Activated naive CD4-positive, alpha-beta T cell treated with anti-CD3 and anti-CD28 coated beads, Interleukin-2, amount 10 ng/mL, durations not matched to agents 7 days and 5 days (primary cell): ENCODE measurements at regions not wholly inside any gene's neighbourhood (a gene's known extent, or its start where the extent isn't known, plus 50 kb on each side); places are given as distances from the start of the nearest gene placed in this dataset.

ENCODE experiments used
- CTCF ChIA-PET: fragments of 350-600 bp; sonication (Branson Sonifier 250); formaldehyde crosslinking; loops from one replicate; lab custom pipeline; 2021; ENCODE audit warnings: antibody characterized with exemption; lab: Charles Lee
- DNase-seq: peaks from one replicate; pipeline ENCODE4 v3.0.0-alpha.2; 2020
- H3K27ac Mint-ChIP-seq: one replicate; pipeline ENCODE4 v1.8.0; 2021; ENCODE audit warnings: mild to moderate bottlenecking, moderate library complexity, mixed read lengths
- H3K27me3 Mint-ChIP-seq: one replicate; pipeline ENCODE4 v1.8.0; 2021; ENCODE audit warnings: mild to moderate bottlenecking, mixed read lengths
- H3K36me3 Mint-ChIP-seq: one replicate; pipeline ENCODE4 v1.8.0; 2021; ENCODE audit warnings: mixed read lengths
- H3K4me1 Mint-ChIP-seq: one replicate; pipeline ENCODE4 v1.8.0; 2021; ENCODE audit warnings: mixed read lengths
- H3K4me3 Mint-ChIP-seq: one replicate; pipeline ENCODE4 v1.8.0; 2021; ENCODE audit warnings: mild to moderate bottlenecking, moderate library complexity, mixed read lengths
- H3K9me3 Mint-ChIP-seq: one replicate; pipeline ENCODE4 v1.8.0; 2021; ENCODE audit warnings: mixed read lengths

DNA sequence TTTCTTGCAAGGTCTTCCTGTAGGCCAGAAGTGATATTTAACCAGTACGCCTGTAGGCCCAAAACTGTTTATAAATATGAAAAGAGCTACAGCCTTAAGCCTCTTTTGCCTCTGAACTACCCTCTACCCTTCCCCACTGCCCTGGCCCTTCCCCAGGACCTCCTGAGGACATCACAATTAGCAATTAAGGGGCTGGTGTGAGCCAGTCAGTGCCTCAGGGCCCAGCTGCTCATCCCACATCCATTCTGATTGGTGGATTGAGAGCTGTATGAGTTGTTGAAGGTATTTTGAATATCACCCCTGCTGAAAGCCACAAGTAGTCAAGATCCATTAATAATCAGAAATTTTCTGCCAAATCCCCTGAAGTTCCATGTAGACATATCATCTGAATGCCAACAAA is 126.3 kb upstream of the TACR1 start:
- Mint-ChIP-seq H3K27me3 (no peaks in the 10 kb centered on the region), H3K36me3 (no peaks in the 10 kb centered on the region), H3K9me3 (peaks cover 2% of the 10 kb centered on the region), H3K4me1 (no peaks in the 10 kb centered on the region), H3K27ac (no peak overlapping the region), H3K4me3 (no peak overlapping the region)
- CTCF ChIA-PET, result no interaction called here
- DNase-seq, result no peak

DNA sequence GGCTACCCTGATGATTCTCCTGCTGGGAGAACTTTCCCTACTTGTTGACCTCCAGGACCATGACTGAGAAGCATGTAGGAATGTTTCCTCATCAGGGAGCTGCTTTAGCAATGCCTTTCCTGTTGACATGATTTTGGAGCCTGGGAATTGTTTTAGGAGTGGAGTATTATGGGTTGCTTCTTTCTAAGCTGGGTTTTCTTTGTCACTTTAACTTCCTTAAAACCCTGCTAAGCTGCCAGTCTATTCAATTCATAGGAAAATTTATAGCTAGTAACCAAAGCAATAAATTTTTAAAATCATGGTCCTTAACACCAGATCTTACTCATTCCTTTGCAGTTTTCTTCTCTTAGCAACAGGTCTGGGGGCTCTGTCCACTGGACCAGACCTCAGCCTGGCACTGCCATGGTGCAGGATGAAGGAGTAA is 125.6 kb upstream of the TACR1 start:
- Mint-ChIP-seq H3K27me3 (no peaks in the 10 kb centered on the region), H3K4me3 (no peak overlapping the region), H3K4me1 (no peaks in the 10 kb centered on the region), H3K9me3 (peaks cover 2% of the 10 kb centered on the region), H3K27ac (no peak overlapping the region), H3K36me3 (no peaks in the 10 kb centered on the region)
- no peak for DNase-seq
- CTCF ChIA-PET, result no interaction called here

- no peaks in the 10 kb centered on the region for H3K27me3 Mint-ChIP-seq
- DNase-seq, result no peak
- CTCF ChIA-PET, result no interaction called here
Observed at GRCh38 chr2:75324141-75324540, 124.8 kb upstream of the TACR1 start.

DNA sequence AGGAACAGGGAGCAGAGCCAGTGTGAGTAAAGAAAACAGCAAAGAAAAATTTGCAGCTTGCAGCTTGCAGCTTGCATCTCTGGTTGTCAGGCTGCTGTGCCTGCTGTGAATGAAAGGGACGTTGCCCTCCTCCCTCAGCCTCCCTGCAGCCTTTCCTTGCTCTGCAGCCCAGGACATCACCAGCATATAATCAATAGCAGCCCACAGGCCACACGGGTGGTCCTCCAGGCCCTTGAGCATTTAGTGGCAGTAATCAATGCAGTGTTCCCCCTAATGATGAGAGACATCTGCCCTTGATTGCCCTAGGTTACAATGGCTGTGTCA is 122.2 kb upstream of the TACR1 start:
- DNase-seq, result no peak
- Mint-ChIP-seq H3K27me3 (no peaks in the 10 kb centered on the region), H3K4me3 (no peak overlapping the region), H3K36me3 (no peaks in the 10 kb centered on the region), H3K9me3 (no peaks in the 10 kb centered on the region), H3K27ac (no peak overlapping the region), H3K4me1 (no peaks in the 10 kb centered on the region)
- CTCF ChIA-PET, result no interaction called here

More at GRCh38 chr2:75324141-75324540, 124.8 kb upstream of the TACR1 start:
- Mint-ChIP-seq H3K36me3 (no peaks in the 10 kb centered on the region), H3K4me3 (no peak overlapping the region), H3K4me1 (no peaks in the 10 kb centered on the region), H3K27ac (no peak overlapping the region), H3K9me3 (peaks cover 2% of the 10 kb centered on the region)

DNA sequence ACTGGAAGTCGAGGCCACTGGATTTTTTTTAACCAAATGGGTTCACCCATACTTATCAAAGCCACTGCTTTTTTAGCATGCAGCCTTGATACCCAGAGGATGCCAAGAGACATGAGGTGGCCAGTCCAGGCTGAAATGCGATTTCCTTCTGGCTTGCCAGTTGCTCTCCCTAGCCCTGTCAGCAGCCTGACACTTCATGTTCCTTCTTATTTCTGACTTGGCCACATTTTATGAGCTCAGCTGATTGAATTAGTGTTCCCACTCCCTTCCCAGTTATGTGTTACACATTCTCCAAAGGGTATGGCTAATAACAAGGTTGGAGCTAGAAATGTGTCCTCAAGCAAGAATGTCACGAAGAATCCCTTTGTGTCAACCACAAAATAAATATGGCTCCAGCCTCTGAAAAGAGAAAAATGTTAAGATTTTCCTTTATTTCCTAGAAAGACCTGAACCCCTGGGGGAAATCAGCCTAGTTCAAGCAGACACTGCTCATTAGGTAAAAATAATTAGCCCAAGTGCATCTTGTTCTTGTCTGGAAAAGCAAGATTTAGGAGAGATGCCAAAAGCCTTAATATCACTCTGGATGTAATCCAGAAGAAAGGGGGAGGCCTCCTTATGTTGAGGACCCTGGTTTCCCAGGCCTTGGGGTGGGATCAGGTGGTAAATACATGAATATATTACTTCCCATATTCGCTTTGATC is 121.7 kb upstream of the TACR1 start:
- DNase-seq, result no peak
- no peaks in the 10 kb centered on the region for H3K27me3 Mint-ChIP-seq
- no peak overlapping the region for H3K27ac Mint-ChIP-seq
- no peak overlapping the region for H3K4me3 Mint-ChIP-seq
- H3K4me1 Mint-ChIP-seq, result no peaks in the 10 kb centered on the region
- H3K9me3 Mint-ChIP-seq, result no peaks in the 10 kb centered on the region
- CTCF ChIA-PET, result no interaction called here
- H3K36me3 Mint-ChIP-seq, result no peaks in the 10 kb centered on the region

DNA sequence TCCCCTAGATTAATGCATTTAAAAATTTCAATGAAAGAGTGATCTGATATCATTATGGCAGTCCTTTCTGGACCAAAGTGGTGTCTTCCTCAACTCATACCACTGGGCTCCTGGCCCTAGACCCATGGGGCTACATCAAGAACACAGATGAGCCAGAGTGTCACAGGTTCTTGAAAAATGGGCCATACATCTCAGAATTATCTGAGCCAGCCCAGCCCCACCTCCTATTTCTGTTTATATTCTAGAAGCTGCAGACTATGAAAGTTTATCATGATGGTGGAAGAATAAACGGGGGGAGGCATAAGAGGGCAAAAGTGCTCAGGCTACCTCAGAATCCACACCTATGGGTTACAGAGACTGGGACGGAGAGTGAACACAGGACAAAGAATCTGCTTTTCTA is 120.6 kb upstream of the TACR1 start:
- no peaks in the 10 kb centered on the region for H3K9me3 Mint-ChIP-seq
- no peaks in the 10 kb centered on the region for H3K4me1 Mint-ChIP-seq
- no peak overlapping the region for H3K27ac Mint-ChIP-seq
- CTCF ChIA-PET, result no interaction called here
- DNase-seq, result no peak
- no peak overlapping the region for H3K4me3 Mint-ChIP-seq
- no peaks in the 10 kb centered on the region for H3K36me3 Mint-ChIP-seq
- no peaks in the 10 kb centered on the region for H3K27me3 Mint-ChIP-seq

- H3K27ac Mint-ChIP-seq, result no peak overlapping the region
- CTCF ChIA-PET, result no interaction called here
- H3K9me3 Mint-ChIP-seq, result no peaks in the 10 kb centered on the region
- no peaks in the 10 kb centered on the region for H3K36me3 Mint-ChIP-seq
- H3K27me3 Mint-ChIP-seq, result no peaks in the 10 kb centered on the region
- DNase-seq, result no peak
- H3K4me3 Mint-ChIP-seq, result no peak overlapping the region
- H3K4me1 Mint-ChIP-seq, result no peaks in the 10 kb centered on the region
Observed at GRCh38 chr2:75317802-75318201, 118.5 kb upstream of the TACR1 start.

GRCh38 chr2:75317316-75317715 is 118.0 kb upstream of the TACR1 start:
- Mint-ChIP-seq H3K9me3 (no peaks in the 10 kb centered on the region), H3K4me1 (no peaks in the 10 kb centered on the region), H3K36me3 (no peaks in the 10 kb centered on the region), H3K4me3 (no peak overlapping the region), H3K27ac (no peak overlapping the region), H3K27me3 (no peaks in the 10 kb centered on the region)
- no peak for DNase-seq
- CTCF ChIA-PET, result no interaction called here

- no peaks in the 10 kb centered on the region for H3K4me1 Mint-ChIP-seq
- no peaks in the 10 kb centered on the region for H3K36me3 Mint-ChIP-seq
- no peaks in the 10 kb centered on the region for H3K27me3 Mint-ChIP-seq
- no peak for DNase-seq
- no peak overlapping the region for H3K27ac Mint-ChIP-seq
- H3K4me3 Mint-ChIP-seq, result no peak overlapping the region
- no peaks in the 10 kb centered on the region for H3K9me3 Mint-ChIP-seq
- CTCF ChIA-PET, result no interaction called here
Observed at GRCh38 chr2:75315436-75315835, 116.1 kb upstream of the TACR1 start.

DNA sequence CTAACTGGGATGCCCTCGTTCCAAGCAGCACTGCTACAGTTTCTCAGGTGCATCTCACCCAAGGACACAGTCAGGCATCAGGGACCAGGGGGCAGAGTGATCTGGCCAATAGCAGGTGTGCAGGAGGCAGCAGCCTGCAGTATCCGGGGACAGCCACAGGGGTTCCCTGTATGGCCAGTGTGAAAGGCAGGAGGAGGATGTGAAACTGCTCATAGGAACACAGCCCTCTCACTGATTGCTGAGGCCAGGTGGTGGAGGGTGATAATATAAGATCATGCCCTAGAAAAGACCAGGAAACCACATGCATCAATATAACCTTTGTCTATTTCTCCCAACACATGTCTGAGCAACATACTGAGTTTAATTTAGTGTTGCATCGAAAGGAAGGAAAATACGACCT is 112.7 kb upstream of the TACR1 start:
- H3K4me3 Mint-ChIP-seq, result no peak overlapping the region
- no peaks in the 10 kb centered on the region for H3K27me3 Mint-ChIP-seq
- no peaks in the 10 kb centered on the region for H3K4me1 Mint-ChIP-seq
- H3K36me3 Mint-ChIP-seq, result no peaks in the 10 kb centered on the region
- no peak overlapping the region for H3K27ac Mint-ChIP-seq
- CTCF ChIA-PET, result no interaction called here
- no peaks in the 10 kb centered on the region for H3K9me3 Mint-ChIP-seq
- no peak for DNase-seq

DNA sequence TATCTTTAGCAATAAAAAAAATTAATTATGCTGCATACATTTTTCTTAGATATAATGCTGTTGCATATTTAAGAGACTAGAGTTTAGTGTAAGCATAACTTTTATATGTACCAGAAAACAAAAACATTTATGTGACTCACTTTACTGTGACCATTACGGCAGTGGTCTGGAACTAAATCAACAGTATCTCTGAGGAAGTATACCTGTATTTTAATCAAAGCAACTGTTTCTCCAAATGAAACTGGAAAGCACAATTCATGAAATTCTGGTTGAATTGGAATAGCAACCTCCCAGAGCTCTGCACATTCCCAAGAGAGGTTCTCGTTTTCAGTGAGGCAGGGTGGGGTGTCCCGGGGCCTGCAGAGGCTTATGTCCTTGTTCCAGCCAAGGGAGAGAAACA is 112.2 kb upstream of the TACR1 start:
- Mint-ChIP-seq H3K4me3 (no peak overlapping the region), H3K9me3 (no peaks in the 10 kb centered on the region), H3K36me3 (no peaks in the 10 kb centered on the region), H3K4me1 (no peaks in the 10 kb centered on the region), H3K27ac (no peak overlapping the region), H3K27me3 (no peaks in the 10 kb centered on the region)
- CTCF ChIA-PET, result no interaction called here
- DNase-seq, result no peak

DNA sequence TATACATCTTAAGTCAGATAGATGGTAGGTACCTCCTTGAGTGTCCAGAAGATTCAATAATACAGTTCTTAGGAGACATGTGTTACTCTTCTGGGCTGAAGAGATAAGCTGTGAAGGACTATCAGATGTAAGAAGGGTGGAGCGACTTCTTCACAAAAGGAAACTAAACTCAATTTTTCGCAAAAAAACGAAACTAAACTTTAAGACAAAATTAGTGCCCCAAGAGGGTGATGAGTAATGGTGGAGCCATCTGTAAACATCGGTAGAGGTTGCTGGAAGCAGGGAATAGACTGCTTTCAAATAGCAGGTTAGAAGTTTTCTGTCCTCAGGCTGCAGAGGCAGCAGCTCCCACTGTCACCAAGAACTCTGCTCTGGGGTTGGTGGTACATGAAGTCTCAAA is 111.6 kb upstream of the TACR1 start:
- no peak overlapping the region for H3K4me3 Mint-ChIP-seq
- H3K36me3 Mint-ChIP-seq, result no peaks in the 10 kb centered on the region
- CTCF ChIA-PET, result no interaction called here
- H3K9me3 Mint-ChIP-seq, result no peaks in the 10 kb centered on the region
- DNase-seq, result no peak
- no peaks in the 10 kb centered on the region for H3K4me1 Mint-ChIP-seq
- H3K27ac Mint-ChIP-seq, result no peak overlapping the region
- H3K27me3 Mint-ChIP-seq, result no peaks in the 10 kb centered on the region

GRCh38 chr2:75309596-75310463 is 110.5 kb upstream of the TACR1 start:
- CTCF ChIA-PET, result no interaction called here
- Mint-ChIP-seq H3K36me3 (no peaks in the 10 kb centered on the region), H3K9me3 (no peaks in the 10 kb centered on the region), H3K27ac (no peak overlapping the region), H3K27me3 (no peaks in the 10 kb centered on the region), H3K4me3 (no peak overlapping the region), H3K4me1 (no peaks in the 10 kb centered on the region)
- DNase-seq, result no peak

- H3K27me3 Mint-ChIP-seq, result no peaks in the 10 kb centered on the region
- CTCF ChIA-PET, result no interaction called here
- no peaks in the 10 kb centered on the region for H3K9me3 Mint-ChIP-seq
- DNase-seq, result no peak
- no peak overlapping the region for H3K4me3 Mint-ChIP-seq
- no peak overlapping the region for H3K27ac Mint-ChIP-seq
- H3K36me3 Mint-ChIP-seq, result no peaks in the 10 kb centered on the region
- H3K4me1 Mint-ChIP-seq, result no peaks in the 10 kb centered on the region
Observed at GRCh38 chr2:75303227-75303626, 103.9 kb upstream of the TACR1 start.

DNA sequence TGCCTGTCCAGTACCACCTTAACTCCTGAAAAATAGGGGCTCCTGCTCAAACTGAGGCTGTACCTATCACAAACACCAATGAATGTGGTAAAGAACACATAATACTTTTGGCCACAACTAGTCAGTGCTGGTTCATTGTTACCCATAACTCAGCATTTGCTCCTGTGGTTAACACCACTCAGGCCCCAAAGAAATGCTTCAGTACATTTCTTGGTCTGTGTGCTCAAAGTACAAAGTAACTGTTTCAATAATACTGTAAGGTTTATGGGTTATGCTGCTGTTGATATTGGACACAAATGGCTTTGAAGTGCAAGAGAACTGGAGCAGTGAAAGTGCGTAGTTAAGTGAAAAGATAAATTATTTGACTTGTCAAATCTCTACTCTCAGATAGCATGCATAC is 95.0 kb upstream of the TACR1 start:
- CTCF ChIA-PET, result no interaction called here
- no peak for DNase-seq
- Mint-ChIP-seq H3K27me3 (no peaks in the 10 kb centered on the region), H3K27ac (no peak overlapping the region), H3K9me3 (no peaks in the 10 kb centered on the region), H3K4me1 (no peaks in the 10 kb centered on the region), H3K36me3 (no peaks in the 10 kb centered on the region), H3K4me3 (no peak overlapping the region)
